Adipocyte (in vitro differentiated cells): ENCODE measurements at regions not wholly inside any gene's neighbourhood (a gene's known extent, or its start where the extent isn't known, plus 50 kb on each side); places are given as distances from the start of the nearest gene placed in this dataset.
"Not testable (repeated sequence)": the region's sequence is repeated elsewhere in the genome, so short reads cannot be mapped to it uniquely, and the experiment has no call there.

Source experiments
- DNase-seq: peaks from one replicate; pipeline ENCODE4 v3.0.0-alpha.2; 2015; ENCODE audit warnings: low read depth
- H3K27me3 ChIP-seq: replicated peaks from 2 replicates; pipeline ENCODE4 v1.7.0; 2013; ENCODE audit warnings: mild to moderate bottlenecking, low read length, moderate library complexity; ENCODE audit not compliant: control insufficient read depth, insufficient read depth
- H3K36me3 ChIP-seq: 2 replicates; pipeline ENCODE4 v1.7.0; 2013; ENCODE audit warnings: low read length, mild to moderate bottlenecking, moderate library complexity; ENCODE audit not compliant: control insufficient read depth, insufficient read depth, severe bottlenecking
- H3K4me1 ChIP-seq: 2 replicates; pipeline ENCODE4 v1.7.0; 2013; ENCODE audit warnings: mild to moderate bottlenecking, low read length, moderate library complexity; ENCODE audit not compliant: control insufficient read depth, insufficient read depth
- H3K4me3 ChIP-seq: 2 replicates; pipeline ENCODE4 v1.7.0; 2013; ENCODE audit warnings: mild to moderate bottlenecking, low read length, moderate library complexity
- H3K9ac ChIP-seq: 2 replicates; pipeline ENCODE4 v1.7.0; 2013; ENCODE audit warnings: mild to moderate bottlenecking, low read length, moderate library complexity
- H3K9me3 ChIP-seq: 2 replicates; pipeline ENCODE4 v1.7.0; 2013; ENCODE audit warnings: mild to moderate bottlenecking, low read length, moderate library complexity; ENCODE audit not compliant: control insufficient read depth

GRCh38 chr14:37692680-37693079 lies 97.3 kb downstream of the TTC6 start:
- H3K36me3 ChIP-seq, H3K27me3 ChIP-seq, H3K4me3 ChIP-seq, H3K4me1 ChIP-seq, H3K9ac ChIP-seq, H3K9me3 ChIP-seq, DNase-seq: not testable (repeated sequence)

GRCh38 chr14:37693420-37693819 lies 98.0 kb downstream of the TTC6 start:
- H3K36me3 ChIP-seq, DNase-seq, H3K4me3 ChIP-seq, H3K9me3 ChIP-seq, H3K27me3 ChIP-seq, H3K9ac ChIP-seq, H3K4me1 ChIP-seq: not testable (repeated sequence)

- DNase-seq = peak; percentile 18
- H3K4me1 ChIP-seq = peaks cover 7% of the 10 kb centered on the region
- H3K27me3 ChIP-seq = no peaks in the 10 kb centered on the region
- H3K36me3 ChIP-seq = no peaks in the 10 kb centered on the region
- no peak overlapping the region for H3K9ac ChIP-seq
- H3K9me3 ChIP-seq = peaks cover 4% of the 10 kb centered on the region
- no peak overlapping the region for H3K4me3 ChIP-seq
These were observed 100.4 kb downstream of the TTC6 start for GRCh38 chr14:37695866-37696265.

- Histone ChIP-seq H3K4me1 (peaks cover 7% of the 10 kb centered on the region), H3K27me3 (no peaks in the 10 kb centered on the region), H3K36me3 (no peaks in the 10 kb centered on the region), H3K9ac (no peak overlapping the region), H3K9me3 (peaks cover 4% of the 10 kb centered on the region), H3K4me3 (no peak overlapping the region)
- DNase-seq = peak; percentile 62
These were observed 102.2 kb downstream of the TTC6 start for GRCh38 chr14:37697489-37698121.

GRCh38 chr14:37698840-37699777 lies 103.7 kb downstream of the TTC6 start:
- Histone ChIP-seq H3K36me3 (no peaks in the 10 kb centered on the region), H3K27me3 (no peaks in the 10 kb centered on the region), H3K9ac (no peak overlapping the region), H3K4me3 (no peak overlapping the region), H3K9me3 (no peaks in the 10 kb centered on the region), H3K4me1 (peaks cover 7% of the 10 kb centered on the region)
- DNase-seq = no peak

- Histone ChIP-seq H3K9ac (no peak overlapping the region), H3K27me3 (no peaks in the 10 kb centered on the region)
These were observed 112.3 kb downstream of the TTC6 start for GRCh38 chr14:37707716-37708115.

GRCh38 chr14:37708481-37708880 lies 113.1 kb downstream of the TTC6 start:
- H3K9me3 ChIP-seq = no peaks in the 10 kb centered on the region
- H3K9ac ChIP-seq = no peak overlapping the region
- no peaks in the 10 kb centered on the region for H3K27me3 ChIP-seq
- H3K4me3 ChIP-seq = no peak overlapping the region
- no peaks in the 10 kb centered on the region for H3K4me1 ChIP-seq
- peak; percentile 45 for DNase-seq
- no peaks in the 10 kb centered on the region for H3K36me3 ChIP-seq

More at GRCh38 chr14:37707716-37708115, 112.3 kb downstream of the TTC6 start:
- H3K4me3 ChIP-seq = no peak overlapping the region
- no peak for DNase-seq
- no peaks in the 10 kb centered on the region for H3K36me3 ChIP-seq
- no peaks in the 10 kb centered on the region for H3K9me3 ChIP-seq
- no peaks in the 10 kb centered on the region for H3K4me1 ChIP-seq

- no peak overlapping the region for H3K4me3 ChIP-seq
- H3K4me1 ChIP-seq = no peaks in the 10 kb centered on the region
- DNase-seq = peak; percentile 63
- no peaks in the 10 kb centered on the region for H3K27me3 ChIP-seq
- no peaks in the 10 kb centered on the region for H3K9me3 ChIP-seq
- H3K36me3 ChIP-seq = no peaks in the 10 kb centered on the region
- H3K9ac ChIP-seq = no peak overlapping the region
These were observed 114.2 kb downstream of the TTC6 start for GRCh38 chr14:37709419-37710195.

GRCh38 chr14:37711356-37711830 lies 116.0 kb downstream of the TTC6 start:
- H3K36me3 ChIP-seq = no peaks in the 10 kb centered on the region
- DNase-seq = no peak
- H3K27me3 ChIP-seq = no peaks in the 10 kb centered on the region
- H3K4me3 ChIP-seq = no peak overlapping the region
- no peak overlapping the region for H3K9ac ChIP-seq
- no peaks in the 10 kb centered on the region for H3K4me1 ChIP-seq
- H3K9me3 ChIP-seq = no peaks in the 10 kb centered on the region

GRCh38 chr14:37711831-37712475 lies 116.5 kb downstream of the TTC6 start:
- Histone ChIP-seq H3K4me1 (no peaks in the 10 kb centered on the region), H3K9ac (no peak overlapping the region), H3K9me3 (no peaks in the 10 kb centered on the region), H3K36me3 (no peaks in the 10 kb centered on the region), H3K4me3 (no peak overlapping the region), H3K27me3 (no peaks in the 10 kb centered on the region)
- no peak for DNase-seq
